ENCODE measurements at regions not wholly inside any gene's neighbourhood (a gene's known extent, or its start where the extent isn't known, plus 50 kb on each side); places are given as distances from the start of the nearest gene placed in this dataset.
"Not testable (repeated sequence)": the region's sequence is repeated elsewhere in the genome, so short reads cannot be mapped to it uniquely, and the experiment has no call there.

DNA sequence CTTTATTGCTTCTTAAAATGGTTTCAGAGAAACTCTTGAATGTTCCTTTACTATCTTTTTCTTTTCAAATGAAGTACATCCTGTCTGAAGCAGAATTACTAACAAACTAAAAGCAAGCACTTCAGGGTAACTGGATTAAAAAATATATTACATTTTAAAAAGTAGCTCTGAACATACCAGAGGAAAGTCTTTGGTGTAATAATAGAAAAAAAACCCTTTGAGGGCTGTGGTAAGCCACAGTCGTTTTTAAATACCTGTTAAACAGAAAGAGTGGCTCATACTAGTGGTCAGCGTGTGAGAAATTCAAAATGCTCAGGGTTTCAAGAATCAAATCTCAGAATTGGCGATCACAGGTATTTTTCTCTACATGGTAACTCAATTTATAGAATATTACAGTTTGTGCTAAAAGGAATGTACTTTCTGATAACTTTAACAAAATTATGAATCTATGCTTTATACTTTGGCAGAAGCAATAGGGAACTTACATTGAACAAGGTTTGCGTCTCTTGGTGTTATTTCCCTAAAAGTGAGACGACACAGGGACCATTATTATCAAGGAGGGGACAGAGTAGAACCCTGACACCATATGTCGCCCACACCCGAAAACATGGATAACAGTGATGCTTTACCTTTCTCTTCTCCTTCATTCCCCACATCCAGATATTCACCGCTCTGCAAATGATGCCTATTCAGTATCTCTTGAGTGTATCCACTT, 97.0 kb upstream of the DPH5 start:
- DNase-seq: no peak

DNA sequence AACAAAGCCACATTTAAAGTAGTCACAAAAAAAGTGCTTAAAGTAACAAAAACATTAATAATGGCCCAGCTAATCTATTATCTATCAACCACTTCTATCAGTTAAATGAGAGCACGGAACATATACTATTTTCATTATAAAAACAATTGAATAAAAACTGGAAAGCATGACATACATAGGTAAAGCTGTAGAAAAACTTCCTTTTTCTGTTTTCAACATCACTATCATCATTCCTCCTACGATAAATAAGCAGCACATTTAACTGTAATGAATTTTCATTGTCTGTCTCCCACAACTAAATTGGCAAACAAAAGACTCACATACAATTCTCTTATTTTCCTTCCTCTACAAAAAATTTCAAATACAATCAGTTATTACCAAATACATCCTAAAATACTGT, 96.4 kb upstream of the DPH5 start:
- no peak for DNase-seq

DNA sequence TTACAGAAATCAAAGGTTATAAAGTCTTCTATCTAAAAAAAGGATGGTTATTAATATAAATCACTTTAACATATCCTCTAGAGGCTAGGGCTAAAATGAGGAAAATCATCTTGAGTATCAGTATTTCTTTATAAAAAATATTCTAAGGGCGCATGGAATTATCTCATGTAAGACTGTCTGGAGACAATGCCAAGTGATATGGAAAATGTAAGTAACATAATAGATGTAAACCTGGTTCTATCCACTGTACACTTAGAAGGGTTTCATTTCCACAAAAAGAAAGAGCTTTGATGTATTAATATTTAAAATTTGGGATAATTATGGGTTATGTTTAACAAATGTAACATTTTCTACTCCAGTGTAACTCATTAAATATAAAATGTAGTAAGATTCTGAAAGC, 95.9 kb upstream of the DPH5 start:
- DNase-seq: no peak

DNA sequence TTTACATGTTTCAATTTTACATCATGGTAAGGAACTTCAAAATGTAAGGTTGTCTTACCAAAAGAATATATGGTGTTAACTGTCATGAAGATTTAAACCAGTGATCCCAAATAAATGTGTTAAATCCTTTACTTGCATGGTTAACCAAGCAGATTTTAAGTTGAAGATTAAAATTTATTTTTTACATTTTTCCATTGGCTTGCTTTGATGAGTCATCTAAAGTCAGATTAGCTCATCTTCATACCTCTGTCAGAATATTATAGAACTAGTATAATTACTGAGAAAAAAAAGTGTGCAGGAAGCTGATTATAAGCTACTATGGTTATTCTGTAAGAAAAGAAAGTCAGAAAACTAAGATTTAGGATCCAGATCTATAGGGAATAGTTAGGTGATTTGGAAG, 95.3 kb upstream of the DPH5 start:
- DNase-seq: no peak

- no peak for DNase-seq
These were observed 93.7 kb upstream of the DPH5 start for GRCh38 chr1:101119289-101119688.

DNA sequence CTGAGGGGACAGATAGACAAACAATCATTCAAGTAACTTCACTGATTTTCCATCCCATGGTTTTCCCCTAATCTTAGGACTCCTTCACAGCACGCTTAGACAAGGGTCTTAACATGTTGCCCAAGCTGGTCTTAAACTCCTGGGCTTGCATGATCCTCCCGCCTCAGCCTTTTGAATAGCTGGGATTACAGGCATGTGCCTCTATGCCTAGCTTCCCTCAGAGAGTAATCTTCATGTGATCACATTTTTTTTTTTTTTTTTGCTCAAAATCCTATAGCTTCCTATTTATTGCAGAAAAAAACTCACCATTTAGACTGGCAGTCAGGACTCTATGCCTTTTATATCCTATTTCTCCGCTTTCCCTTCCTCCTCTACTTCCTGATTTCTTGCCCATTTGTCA, 90.4 kb upstream of the DPH5 start:
- DNase-seq: no peak

DNA sequence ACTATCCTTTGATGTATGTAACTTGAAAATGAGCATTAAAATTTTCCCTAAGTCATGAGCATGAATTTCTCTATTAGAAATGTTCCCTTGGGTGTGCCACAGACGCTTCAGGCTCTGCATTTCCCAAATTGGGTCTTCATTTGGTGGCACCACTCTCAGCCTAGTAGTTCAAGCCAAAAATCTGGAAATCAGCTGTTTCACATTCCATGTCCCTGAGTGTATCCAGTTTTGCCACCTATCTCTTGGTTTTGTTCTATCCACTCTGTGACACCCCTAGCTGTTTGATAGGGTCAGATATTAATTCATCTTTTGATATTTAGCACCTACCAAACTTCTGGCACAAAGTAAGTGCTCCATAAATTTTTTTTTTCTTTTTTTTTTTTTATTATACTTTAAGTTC, 89.5 kb upstream of the DPH5 start:
- no peak for DNase-seq

GRCh38 chr1:101114128-101114527, 88.5 kb upstream of the DPH5 start:
- DNase-seq: not testable (repeated sequence)

DNA sequence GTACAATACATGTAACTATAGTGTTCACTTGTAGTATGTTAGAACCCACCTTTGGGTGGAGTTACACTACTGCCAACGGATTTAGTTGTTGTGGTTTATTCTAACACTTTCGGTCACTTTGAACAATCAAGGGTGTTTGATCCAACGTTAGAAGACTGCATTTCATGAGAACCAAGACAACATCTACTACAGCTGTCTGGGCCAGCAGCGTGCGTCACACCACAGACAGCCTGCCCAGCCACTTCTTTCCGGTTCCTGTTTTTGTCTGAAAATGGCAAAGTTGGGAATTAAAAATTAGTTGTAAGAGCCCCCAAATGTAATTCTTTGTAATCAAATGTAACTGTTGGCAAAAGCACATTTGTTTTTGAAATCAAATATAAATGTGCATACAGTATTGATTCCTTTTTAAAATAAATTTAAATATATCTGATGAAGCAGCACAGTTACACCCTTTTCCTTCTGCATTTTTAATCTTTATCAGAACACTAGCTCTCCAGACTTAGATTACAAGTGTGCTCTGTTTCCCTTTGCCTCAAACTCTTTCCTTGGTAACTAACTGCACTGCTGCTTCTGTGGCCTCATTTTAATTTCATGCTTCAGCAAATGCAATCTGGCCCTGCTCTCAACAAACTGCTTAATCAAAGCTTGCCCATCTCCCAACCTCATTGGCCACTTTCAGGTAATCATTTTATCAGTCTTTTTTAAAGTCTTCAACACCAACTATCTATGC, 86.6 kb upstream of the DPH5 start:
- DNase-seq: no peak

GRCh38 chr1:101111461-101111860, 85.9 kb upstream of the DPH5 start:
- no peak for DNase-seq

DNA sequence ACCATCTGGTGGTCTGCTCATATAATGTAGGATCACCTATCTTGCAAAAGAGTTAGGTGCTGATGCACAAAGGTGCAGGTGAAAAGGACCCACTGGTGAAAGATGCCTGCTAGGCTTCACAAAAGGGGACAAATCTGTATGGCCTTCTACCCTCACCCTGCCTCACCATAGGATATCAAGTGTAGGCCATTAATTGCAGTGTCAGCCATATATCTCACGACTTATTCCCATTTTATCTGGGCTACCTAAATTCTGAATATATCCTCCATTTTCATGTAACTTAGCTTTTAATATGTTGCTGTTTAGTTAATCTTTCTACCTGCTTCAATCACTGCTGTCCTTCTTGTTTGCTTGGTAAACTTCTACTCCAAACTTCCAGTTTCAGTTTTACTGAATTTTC, 84.2 kb upstream of the DPH5 start:
- DNase-seq: no peak

DNA sequence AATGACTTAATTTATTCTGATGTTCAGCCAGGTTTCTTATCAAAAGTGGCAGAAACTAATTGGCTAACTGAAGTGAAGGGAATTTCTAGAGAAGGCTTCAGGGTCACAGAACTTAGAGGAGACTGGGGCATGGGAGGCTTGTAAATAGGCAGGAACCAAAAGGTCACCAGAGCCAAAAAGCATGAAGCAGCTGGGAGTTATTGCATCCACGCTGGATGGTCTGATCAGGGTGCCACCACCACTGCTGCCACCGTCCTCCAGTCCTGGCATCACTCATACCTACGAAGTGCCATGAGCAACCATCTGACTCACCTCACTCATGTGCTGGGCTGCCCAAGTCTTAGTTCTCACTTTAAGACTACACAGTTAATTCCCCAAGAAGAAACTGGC, 82.5 kb upstream of the DPH5 start:
- DNase-seq: no peak

GRCh38 chr1:101107496-101108110, 82.0 kb upstream of the DPH5 start:
- DNase-seq: no peak

DNA sequence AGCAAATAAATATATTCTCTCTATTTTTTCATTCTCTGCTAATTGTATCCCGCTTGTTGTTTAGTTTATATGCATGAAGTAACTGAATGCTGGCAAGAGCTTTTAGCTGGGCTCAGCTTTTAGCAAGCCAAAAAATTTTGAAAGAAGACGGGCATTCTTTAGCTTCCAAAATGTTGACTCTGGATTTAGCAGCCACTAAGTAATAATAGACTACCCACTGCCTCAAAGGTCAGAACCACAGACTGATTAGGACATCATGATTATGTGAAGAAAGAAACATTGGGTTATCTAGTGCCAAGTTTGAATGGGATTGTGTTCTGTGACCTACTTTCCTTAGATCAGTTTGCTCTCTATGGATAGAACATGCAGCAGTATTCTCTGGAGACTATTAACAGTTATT, 80.3 kb upstream of the DPH5 start:
- DNase-seq: no peak

- DNase-seq: no peak
These were observed 77.0 kb upstream of the DPH5 start for GRCh38 chr1:101102426-101103156.

GRCh38 chr1:101101360-101101759, 75.8 kb upstream of the DPH5 start:
- DNase-seq: no peak

- no peak for DNase-seq
These were observed 75.1 kb upstream of the DPH5 start for GRCh38 chr1:101100674-101101073.

GRCh38 chr1:101098907-101099306, 73.3 kb upstream of the DPH5 start:
- no peak for DNase-seq

DNA sequence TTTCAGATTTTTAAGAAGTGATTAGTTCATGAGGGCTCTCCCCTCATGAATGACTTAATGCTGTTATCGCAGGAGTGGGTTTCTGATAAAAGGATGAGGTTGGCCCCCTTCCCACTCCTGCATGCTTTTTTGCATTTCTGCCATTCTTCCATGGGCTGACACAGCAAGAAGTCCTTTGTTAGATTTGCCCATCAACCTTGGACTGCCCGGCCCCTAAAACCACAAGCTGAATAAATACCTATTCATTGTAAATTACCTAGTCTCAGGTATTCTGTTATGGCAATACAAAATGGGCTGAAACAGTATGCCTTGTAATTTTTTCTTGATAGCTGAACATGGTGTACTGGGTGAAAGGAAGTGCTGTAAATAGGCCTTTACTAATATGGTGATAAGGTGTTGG, 72.7 kb upstream of the DPH5 start:
- no peak for DNase-seq

GRCh38 chr1:101089613-101090338, 64.2 kb upstream of the DPH5 start:
- no peak for DNase-seq

- DNase-seq: no peak
These were observed 62.8 kb upstream of the DPH5 start for GRCh38 chr1:101088431-101088830.

DNA sequence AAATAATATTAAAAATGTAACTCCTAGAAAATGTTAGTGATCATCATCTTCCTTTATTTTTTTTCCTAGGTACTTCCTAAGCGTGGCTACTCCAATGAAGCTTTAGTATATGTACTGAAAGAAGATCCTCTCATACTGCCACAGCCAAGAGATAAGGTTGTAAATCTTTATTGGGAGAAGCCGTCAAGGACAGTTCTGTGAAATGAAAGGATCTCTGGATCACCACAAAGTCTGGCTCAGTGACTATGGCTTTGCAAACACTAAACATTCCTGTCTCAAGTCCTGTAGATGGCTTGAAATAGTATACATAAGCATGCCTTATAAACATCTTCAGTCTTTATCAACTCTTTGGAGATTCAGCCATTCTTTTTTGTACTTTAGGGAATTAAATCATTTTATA, 61.2 kb upstream of the DPH5 start:
- no peak for DNase-seq

Data from fibroblast of skin of back (primary cell).